ENCODE measurements at regions not wholly inside any gene's neighbourhood (a gene's known extent, or its start where the extent isn't known, plus 50 kb on each side); places are given as distances from the start of the nearest gene placed in this dataset.
A peak's percentile ranks its signal among the peaks of the same experiment; 100 is the strongest.
"Not testable (repeated sequence)": the region's sequence is repeated elsewhere in the genome, so short reads cannot be mapped to it uniquely, and the experiment has no call there.

GRCh38 chr1:99361406-99361805, 97.1 kb downstream of the PLPPR4 start:
- no peaks in the 10 kb centered on the region for H3K36me3 ChIP-seq
- H4K20me1 ChIP-seq, result no peaks in the 10 kb centered on the region
- H3K4me2 ChIP-seq, result no peak overlapping the region
- H3K27ac ChIP-seq, result no peak overlapping the region
- H3K27me3 ChIP-seq, result no peaks in the 10 kb centered on the region
- TF ChIP-seq Cebpa-rat (IDR thresholded peaks at IDR 0.05), result no peak
- no peak overlapping the region for H3K9ac ChIP-seq
- H3K4me1 ChIP-seq, result no peaks in the 10 kb centered on the region
- H3K4me3 ChIP-seq, result no peak overlapping the region
- no peaks in the 10 kb centered on the region for H3K9me3 ChIP-seq

- no peak overlapping the region for H3K9ac ChIP-seq
- H3K36me3 ChIP-seq, result no peaks in the 10 kb centered on the region
- H3K4me2 ChIP-seq, result no peak overlapping the region
- H4K20me1 ChIP-seq, result no peaks in the 10 kb centered on the region
- no peak overlapping the region for H3K27ac ChIP-seq
- no peaks in the 10 kb centered on the region for H3K27me3 ChIP-seq
- no peak overlapping the region for H3K4me3 ChIP-seq
- no peaks in the 10 kb centered on the region for H3K9me3 ChIP-seq
- no peaks in the 10 kb centered on the region for H3K4me1 ChIP-seq
- no peak for TF ChIP-seq Cebpa-rat (IDR thresholded peaks at IDR 0.05)
Measured at GRCh38 chr1:99363531-99363930, 99.2 kb downstream of the PLPPR4 start.

GRCh38 chr1:99365141-99365540, 100.8 kb downstream of the PLPPR4 start:
- no peaks in the 10 kb centered on the region for H3K36me3 ChIP-seq
- no peak overlapping the region for H3K4me2 ChIP-seq
- TF ChIP-seq Cebpa-rat (IDR thresholded peaks at IDR 0.05), result no peak
- H4K20me1 ChIP-seq, result no peaks in the 10 kb centered on the region
- H3K9me3 ChIP-seq, result no peaks in the 10 kb centered on the region
- no peak overlapping the region for H3K4me3 ChIP-seq
- H3K4me1 ChIP-seq, result no peaks in the 10 kb centered on the region
- H3K27me3 ChIP-seq, result no peaks in the 10 kb centered on the region
- H3K9ac ChIP-seq, result no peak overlapping the region
- no peak overlapping the region for H3K27ac ChIP-seq

- Histone ChIP-seq H3K36me3 (no peaks in the 10 kb centered on the region), H3K4me2 (no peak overlapping the region), H3K9me3 (no peaks in the 10 kb centered on the region), H3K27me3 (no peaks in the 10 kb centered on the region), H3K27ac (no peak overlapping the region), H3K4me1 (no peaks in the 10 kb centered on the region), H3K4me3 (no peak overlapping the region), H4K20me1 (no peaks in the 10 kb centered on the region), H3K9ac (no peak overlapping the region)
- TF ChIP-seq Cebpa-rat (IDR thresholded peaks at IDR 0.05), result no peak
Measured at GRCh38 chr1:99365545-99365944, 101.3 kb downstream of the PLPPR4 start.

GRCh38 chr1:99369154-99369553, 104.9 kb downstream of the PLPPR4 start:
- TF ChIP-seq Cebpa-rat (IDR thresholded peaks at IDR 0.05), result no peak

GRCh38 chr1:99370476-99370875, 106.2 kb downstream of the PLPPR4 start:
- no peak overlapping the region for H3K4me3 ChIP-seq
- H3K4me1 ChIP-seq, result no peaks in the 10 kb centered on the region
- no peaks in the 10 kb centered on the region for H3K36me3 ChIP-seq
- no peaks in the 10 kb centered on the region for H3K9me3 ChIP-seq
- TF ChIP-seq Cebpa-rat (IDR thresholded peaks at IDR 0.05), result no peak
- H3K27ac ChIP-seq, result no peak overlapping the region
- no peaks in the 10 kb centered on the region for H4K20me1 ChIP-seq
- no peaks in the 10 kb centered on the region for H3K27me3 ChIP-seq
- no peak overlapping the region for H3K4me2 ChIP-seq
- H3K9ac ChIP-seq, result no peak overlapping the region

More at GRCh38 chr1:99369154-99369553, 104.9 kb downstream of the PLPPR4 start:
- no peaks in the 10 kb centered on the region for H3K27me3 ChIP-seq
- H3K4me3 ChIP-seq, result no peak overlapping the region
- H3K27ac ChIP-seq, result no peak overlapping the region
- no peaks in the 10 kb centered on the region for H3K9me3 ChIP-seq
- no peak overlapping the region for H3K9ac ChIP-seq
- H4K20me1 ChIP-seq, result no peaks in the 10 kb centered on the region
- no peak overlapping the region for H3K4me2 ChIP-seq
- H3K4me1 ChIP-seq, result no peaks in the 10 kb centered on the region
- no peaks in the 10 kb centered on the region for H3K36me3 ChIP-seq

GRCh38 chr1:99371413-99371812, 107.1 kb downstream of the PLPPR4 start:
- Histone ChIP-seq H3K4me2 (no peak overlapping the region), H3K4me3 (no peak overlapping the region), H3K27ac (no peak overlapping the region), H3K9me3 (no peaks in the 10 kb centered on the region), H3K27me3 (no peaks in the 10 kb centered on the region), H4K20me1 (no peaks in the 10 kb centered on the region), H3K9ac (no peak overlapping the region), H3K36me3 (no peaks in the 10 kb centered on the region), H3K4me1 (no peaks in the 10 kb centered on the region)
- no peak for TF ChIP-seq Cebpa-rat (IDR thresholded peaks at IDR 0.05)

- Histone ChIP-seq H3K4me1 (no peaks in the 10 kb centered on the region), H3K9me3 (no peaks in the 10 kb centered on the region), H3K27me3 (no peaks in the 10 kb centered on the region), H3K4me3 (no peak overlapping the region), H3K4me2 (no peak overlapping the region), H3K27ac (no peak overlapping the region), H3K36me3 (no peaks in the 10 kb centered on the region), H4K20me1 (no peaks in the 10 kb centered on the region), H3K9ac (no peak overlapping the region)
- peak; percentile 71; the same call in 1 of the 2 replicates for TF ChIP-seq Cebpa-rat (IDR thresholded peaks at IDR 0.05)
Measured at GRCh38 chr1:99374109-99374508, 109.8 kb downstream of the PLPPR4 start.

GRCh38 chr1:99374693-99375092, 110.4 kb downstream of the PLPPR4 start:
- not testable (repeated sequence) for H3K36me3 ChIP-seq, H3K27me3 ChIP-seq, H3K9me3 ChIP-seq, H3K4me2 ChIP-seq, H3K4me3 ChIP-seq, H3K4me1 ChIP-seq, H4K20me1 ChIP-seq, H3K27ac ChIP-seq, H3K9ac ChIP-seq

- H3K4me3 ChIP-seq, result no peak overlapping the region
- H4K20me1 ChIP-seq, result no peaks in the 10 kb centered on the region
- H3K9me3 ChIP-seq, result no peaks in the 10 kb centered on the region
- H3K4me2 ChIP-seq, result no peak overlapping the region
- H3K27me3 ChIP-seq, result no peaks in the 10 kb centered on the region
- TF ChIP-seq Cebpa-rat (IDR thresholded peaks at IDR 0.05), result no peak
- no peaks in the 10 kb centered on the region for H3K4me1 ChIP-seq
- no peaks in the 10 kb centered on the region for H3K36me3 ChIP-seq
- no peak overlapping the region for H3K27ac ChIP-seq
- H3K9ac ChIP-seq, result no peak overlapping the region
Measured at GRCh38 chr1:99384021-99384420, 119.7 kb downstream of the PLPPR4 start.

GRCh38 chr1:99385852-99386251, 121.6 kb downstream of the PLPPR4 start:
- Histone ChIP-seq H3K9ac (no peak overlapping the region), H3K9me3 (no peaks in the 10 kb centered on the region), H3K4me2 (no peak overlapping the region), H3K4me1 (no peaks in the 10 kb centered on the region), H4K20me1 (no peaks in the 10 kb centered on the region), H3K4me3 (no peak overlapping the region), H3K27ac (no peak overlapping the region), H3K36me3 (no peaks in the 10 kb centered on the region), H3K27me3 (no peaks in the 10 kb centered on the region)
- TF ChIP-seq Cebpa-rat (IDR thresholded peaks at IDR 0.05), result no peak
